ENCODE measurements at regions not wholly inside any gene's neighbourhood (a gene's known extent, or its start where the extent isn't known, plus 50 kb on each side); places are given as distances from the start of the nearest gene placed in this dataset.

GRCh38 chr6:18602931-18603330 is 215.8 kb downstream of the RNF144B start:
- FAIRE-seq (no peak), DNase-seq (ENCODE audit: low read depth, low spot score) (no peak)
- Histone ChIP-seq H3K4me3 (replicated peaks in 1 of 3; ENCODE audit: insufficient read depth in 1 of 3, low read depth in 1 of 3, low read length in 3 of 3) (no peak overlapping the region), H2AFZ (ENCODE audit: low read depth, low read length) (no peak overlapping the region), H3K4me1 (ENCODE audit: control insufficient read depth, extremely low read depth, insufficient read depth, low read length) (no peaks in the 10 kb centered on the region), H3K4me2 (ENCODE audit: insufficient read depth, low read length) (no peak overlapping the region), H3K36me3 (ENCODE audit: control insufficient read depth in 2 of 2, extremely low read depth in 1 of 2, insufficient read depth in 2 of 2, low read length in 2 of 2) (no peaks in the 10 kb centered on the region), H4K20me1 (replicated peaks; ENCODE audit: control insufficient read depth, extremely low read depth, insufficient read depth, low read length) (no peaks in the 10 kb centered on the region), H3K27ac (ENCODE audit: insufficient read depth, low read depth, low read length) (no peak overlapping the region), H3K27me3 (ENCODE audit: control insufficient read depth in 2 of 2, insufficient read depth in 2 of 2, low read length in 2 of 2) (peaks cover 1 to 3% of the 10 kb centered on the region in 2 experiments), H3K9ac (replicated peaks; ENCODE audit: extremely low read depth, insufficient read depth, low read length) (no peak overlapping the region), H3K9me1 (replicated peaks; ENCODE audit: control insufficient read depth, extremely low read depth, insufficient read depth, low read length) (no peaks in the 10 kb centered on the region), H3K79me2 (ENCODE audit: control insufficient read depth, insufficient read depth, low read length) (no peaks in the 10 kb centered on the region), H3K9me3 (replicated peaks; ENCODE audit: control insufficient read depth, insufficient read depth, low read length) (no peaks in the 10 kb centered on the region)
- ChIA-PET POLR2A (no interaction called here), CTCF (no interaction called here)
- dilution Hi-C loops (cut with MboI; ENCODE audit: extremely low pct_ligation_motif_present, low sequenced_read_pairs), result no loop called here
- no TSS peak for BruUV-seq (replicated peaks)
- intact Hi-C loops (cut with micrococcal nuclease), result no loop called here
- TF ChIP-seq MAX (IDR thresholded peaks at IDR 0.05; ENCODE audit: insufficient read depth, insufficient read length) (no peak), POLR2A (IDR thresholded peaks at IDR 0.05; ENCODE audit: low read depth, low read length) (no peak), POLR2AphosphoS5 (IDR thresholded peaks at IDR 0.05; ENCODE audit: insufficient read depth, low read depth, low read length) (no peak), FOS (IDR thresholded peaks at IDR 0.05; ENCODE audit: borderline replicate concordance, insufficient read depth, low read length) (no peak), JUN (IDR thresholded peaks at IDR 0.05; ENCODE audit: borderline replicate concordance, insufficient read depth, insufficient read length, low read depth) (no peak), MYC (IDR thresholded peaks at IDR 0.05; ENCODE audit: low read depth, low read length) (no peak)

GRCh38 chr6:18603361-18603760 is 216.2 kb downstream of the RNF144B start:
- Histone ChIP-seq H2AFZ (ENCODE audit: low read depth, low read length) (no peak overlapping the region), H4K20me1 (replicated peaks; ENCODE audit: control insufficient read depth, extremely low read depth, insufficient read depth, low read length) (no peaks in the 10 kb centered on the region)

More at GRCh38 chr6:18603361-18603760, 216.2 kb downstream of the RNF144B start:
- Histone ChIP-seq H3K36me3 (ENCODE audit: control insufficient read depth in 2 of 2, extremely low read depth in 1 of 2, insufficient read depth in 2 of 2, low read length in 2 of 2) (no peaks in the 10 kb centered on the region), H3K9me3 (replicated peaks; ENCODE audit: control insufficient read depth, insufficient read depth, low read length) (no peaks in the 10 kb centered on the region), H3K4me3 (replicated peaks in 1 of 3; ENCODE audit: insufficient read depth in 1 of 3, low read depth in 1 of 3, low read length in 3 of 3) (no peak overlapping the region), H3K4me1 (ENCODE audit: control insufficient read depth, extremely low read depth, insufficient read depth, low read length) (no peaks in the 10 kb centered on the region), H3K79me2 (ENCODE audit: control insufficient read depth, insufficient read depth, low read length) (no peaks in the 10 kb centered on the region), H3K9ac (replicated peaks; ENCODE audit: extremely low read depth, insufficient read depth, low read length) (no peak overlapping the region), H3K9me1 (replicated peaks; ENCODE audit: control insufficient read depth, extremely low read depth, insufficient read depth, low read length) (no peaks in the 10 kb centered on the region), H3K27me3 (ENCODE audit: control insufficient read depth in 2 of 2, insufficient read depth in 2 of 2, low read length in 2 of 2) (peaks cover 1 to 2% of the 10 kb centered on the region in 2 experiments), H3K4me2 (ENCODE audit: insufficient read depth, low read length) (no peak overlapping the region), H3K27ac (ENCODE audit: insufficient read depth, low read depth, low read length) (no peak overlapping the region)
- ChIA-PET POLR2A (no interaction called here), CTCF (no interaction called here)
- intact Hi-C loops (cut with micrococcal nuclease), result no loop called here
- dilution Hi-C loops (cut with MboI; ENCODE audit: extremely low pct_ligation_motif_present, low sequenced_read_pairs), result no loop called here
- FAIRE-seq, result no peak
- TF ChIP-seq MYC (IDR thresholded peaks at IDR 0.05; ENCODE audit: low read depth, low read length), result no peak
- TF ChIP-seq EZH2 (IDR thresholded peaks at IDR 0.05; ENCODE audit: borderline replicate concordance, low read depth, low read length, severe bottlenecking), result no peak
- no peak for TF ChIP-seq GATA2 (IDR thresholded peaks at IDR 0.05; ENCODE audit: insufficient read depth, insufficient read length, low read depth, low read length)
- no TSS peak for BruUV-seq (replicated peaks)
- DNase-seq (ENCODE audit: low read depth, low spot score), result no peak

Measured in endothelial cell of umbilical vein (primary cell).